GM10266 (cell line): ENCODE measurements at regions not wholly inside any gene's neighbourhood (a gene's known extent, or its start where the extent isn't known, plus 50 kb on each side); places are given as distances from the start of the nearest gene placed in this dataset.

ENCODE experiments used
- DNase-seq: peaks from one replicate; pipeline ENCODE4 v3.0.0; 2012; ENCODE audit errors: extremely low spot score
- CTCF ChIP-seq: IDR thresholded peaks from 2 replicates; pipeline ENCODE4 v1.5.1; 2012; ENCODE audit warnings: mild to moderate bottlenecking, low read depth; ENCODE audit not compliant: control insufficient read depth, insufficient read depth; ENCODE audit errors: missing control alignments

GRCh38 chr15:38708672-38709180 is 144.1 kb upstream of the RASGRP1 start:
- DNase-seq = no peak
- no peak for TF ChIP-seq CTCF

GRCh38 chr15:38709196-38709595 is 144.6 kb upstream of the RASGRP1 start:
- TF ChIP-seq CTCF = no peak
- DNase-seq = no peak

GRCh38 chr15:38714309-38715072 is 149.9 kb upstream of the RASGRP1 start:
- no peak for DNase-seq
- no peak for TF ChIP-seq CTCF

- no peak for TF ChIP-seq CTCF
- DNase-seq = no peak
These were observed 156.4 kb upstream of the RASGRP1 start for GRCh38 chr15:38720893-38721567.

GRCh38 chr15:38721568-38721945 is 156.9 kb upstream of the RASGRP1 start:
- no peak for DNase-seq

GRCh38 chr15:38722236-38722635 is 157.6 kb upstream of the RASGRP1 start:
- no peak for TF ChIP-seq CTCF
- no peak for DNase-seq

More at GRCh38 chr15:38721568-38721945, 156.9 kb upstream of the RASGRP1 start:
- no peak for TF ChIP-seq CTCF

GRCh38 chr15:38724827-38725226 is 160.2 kb upstream of the RASGRP1 start:
- no peak for DNase-seq
- TF ChIP-seq CTCF = no peak
